ENCODE measurements at regions not wholly inside any gene's neighbourhood (a gene's known extent, or its start where the extent isn't known, plus 50 kb on each side); places are given as distances from the start of the nearest gene placed in this dataset.

- TF ChIP-seq POLR2A (IDR thresholded peaks at IDR 0.05) (no peak), CTCF (IDR thresholded peaks at IDR 0.05) (no peak)
Measured at GRCh38 chr11:15493066-15493465, 378.3 kb downstream of the INSC start.
